Endothelial cell of umbilical vein (primary cell): ENCODE measurements at regions not wholly inside any gene's neighbourhood (a gene's known extent, or its start where the extent isn't known, plus 50 kb on each side); places are given as distances from the start of the nearest gene placed in this dataset.
"Not testable (repeated sequence)": the region's sequence is repeated elsewhere in the genome, so short reads cannot be mapped to it uniquely, and the experiment has no call there.

Source experiments
- BruUV-seq: library from RNA; stranded (reverse); fragments of 400-500 nt; replicated peaks from 2 replicates; lab custom pipeline; 2021; lab: Mats Ljungman, UMichigan
- CTCF ChIA-PET: fragments of 300-600, 350-600 bp; sonication (Branson Sonifier 250); formaldehyde crosslinking; loops from one replicate; lab custom pipeline; 2021; ENCODE audit warnings: antibody characterized with exemption, inconsistent platforms; lab: Charles Lee
- POLR2A ChIA-PET: fragments of 300-600, 350-600 bp; sonication (Branson Sonifier 250); formaldehyde crosslinking; loops from one replicate; lab custom pipeline; 2021; ENCODE audit warnings: antibody characterized with exemption, inconsistent platforms; lab: Charles Lee
- DNase-seq: peaks from one replicate; pipeline ENCODE4 v3.0.0-alpha.2; 2011; ENCODE audit warnings: low read depth, low spot score
- FAIRE-seq: peaks from 2 replicates; lab custom pipeline; 2011; peaks lifted over from hg19 to GRCh38; lab: Jason Lieb, UNC
- H2AFZ ChIP-seq: 2 replicates; pipeline ENCODE4 v1.6.0; 2012; ENCODE audit warnings: low read depth, low read length, control low read depth, inconsistent platforms
- H3K27ac ChIP-seq: 2 replicates; pipeline ENCODE4 v1.5.1; 2011; ENCODE audit warnings: low read depth, mild to moderate bottlenecking, control low read depth, low read length, moderate library complexity; ENCODE audit not compliant: insufficient read depth
- H3K27me3 ChIP-seq, 2 experiments: 2 replicates each; pipeline versions ENCODE4 v1.6.0 to v1.6.1; 2011; ENCODE audit warnings: low read length in 2 of 2, mixed read lengths in 1 of 2; ENCODE audit not compliant: control insufficient read depth in 2 of 2, insufficient read depth in 2 of 2
- H3K36me3 ChIP-seq, 2 experiments: 2 replicates in 1 of 2; 3 replicates in 1 of 2; pipeline ENCODE4 v1.5.1; 2011; ENCODE audit warnings: low read length in 2 of 2, mild to moderate bottlenecking in 1 of 2, moderate library complexity in 1 of 2; ENCODE audit not compliant: control insufficient read depth in 2 of 2, insufficient read depth in 2 of 2; ENCODE audit errors: extremely low read depth in 1 of 2
- H3K4me1 ChIP-seq: 3 replicates; pipeline ENCODE4 v1.5.1; 2011; ENCODE audit warnings: mild to moderate bottlenecking, low read length; ENCODE audit not compliant: control insufficient read depth, insufficient read depth; ENCODE audit errors: extremely low read depth
- H3K4me2 ChIP-seq: 2 replicates; pipeline ENCODE4 v1.6.1; 2011; ENCODE audit warnings: low read length, control low read depth, mixed read lengths; ENCODE audit not compliant: insufficient read depth
- H3K4me3 ChIP-seq, 3 experiments: fragments of 200-600 bp in 1 of 3; sonication (generic), shearing (Covaris generic) in 1 of 3; replicated peaks in 1 of 3; 2 replicates each; pipeline ENCODE4 v1.5.1; 2011 to 2016; ENCODE audit warnings: control low read depth in 3 of 3, low read length in 3 of 3, mild to moderate bottlenecking in 2 of 3, inconsistent platforms in 1 of 3, low read depth in 1 of 3, moderate library complexity in 1 of 3; ENCODE audit not compliant: insufficient read depth in 1 of 3
- H3K79me2 ChIP-seq: 2 replicates; pipeline ENCODE4 v1.6.0; 2012; ENCODE audit warnings: low read length, inconsistent platforms; ENCODE audit not compliant: control insufficient read depth, insufficient read depth
- H3K9ac ChIP-seq: replicated peaks from 2 replicates; pipeline ENCODE3; 2011; ENCODE audit warnings: low read length, control low read depth; ENCODE audit not compliant: insufficient read depth; ENCODE audit errors: extremely low read depth
- H3K9me1 ChIP-seq: replicated peaks from 3 replicates; pipeline ENCODE4 v1.6.0; 2011; ENCODE audit warnings: mild to moderate bottlenecking, low read length; ENCODE audit not compliant: control insufficient read depth, insufficient read depth; ENCODE audit errors: extremely low read depth
- H3K9me3 ChIP-seq: replicated peaks from 2 replicates; pipeline ENCODE4 v1.5.1; 2012; ENCODE audit warnings: low read length, inconsistent platforms; ENCODE audit not compliant: control insufficient read depth, insufficient read depth
- H4K20me1 ChIP-seq: replicated peaks from 2 replicates; pipeline ENCODE3; 2011; ENCODE audit warnings: mild to moderate bottlenecking, low read length; ENCODE audit not compliant: control insufficient read depth, insufficient read depth; ENCODE audit errors: extremely low read depth
- CTCF ChIP-seq, 2 donors: IDR thresholded peaks; 1 replicate in 1 of 2; 2 replicates in 1 of 2; pipeline ENCODE4 v1.5.1; 2011; ENCODE audit warnings: low read length in 2 of 2, mild to moderate bottlenecking in 2 of 2, moderate library complexity in 2 of 2, control low read depth in 1 of 2, inconsistent platforms in 1 of 2, low read depth in 1 of 2; ENCODE audit not compliant: insufficient read depth in 1 of 2; ENCODE audit errors: extremely low read depth in 1 of 2
- EZH2 ChIP-seq: IDR thresholded peaks from 2 replicates; pipeline ENCODE4 v1.6.1; 2012; ENCODE audit warnings: borderline replicate concordance, low read depth, mild to moderate bottlenecking, moderate library complexity, low read length, inconsistent platforms; ENCODE audit not compliant: severe bottlenecking
- FOS ChIP-seq: IDR thresholded peaks from 2 replicates; pipeline ENCODE4 v1.6.1; 2011; ENCODE audit warnings: mild to moderate bottlenecking, low read length, moderate library complexity, borderline replicate concordance; ENCODE audit not compliant: insufficient read depth
- GATA2 ChIP-seq: IDR thresholded peaks from 2 replicates; pipeline ENCODE4 v1.7.0; 2011; ENCODE audit warnings: low read depth, mild to moderate bottlenecking, moderate library complexity, mixed read lengths, low read length; ENCODE audit not compliant: insufficient read length, insufficient read depth
- JUN ChIP-seq: IDR thresholded peaks from 2 replicates; pipeline ENCODE4 v1.6.1; 2011; ENCODE audit warnings: borderline replicate concordance, low read depth; ENCODE audit not compliant: insufficient read length, insufficient read depth
- MAX ChIP-seq: IDR thresholded peaks from 2 replicates; pipeline ENCODE4 v1.6.1; 2011; ENCODE audit not compliant: insufficient read depth, insufficient read length
- MYC ChIP-seq: IDR thresholded peaks from one replicate; pipeline ENCODE4 v1.6.1; 2011; ENCODE audit warnings: mild to moderate bottlenecking, low read depth, low read length
- POLR2A ChIP-seq: IDR thresholded peaks from 2 replicates; pipeline ENCODE4 v1.6.1; 2012; ENCODE audit warnings: low read depth, mild to moderate bottlenecking, control low read depth, low read length
- POLR2AphosphoS5 ChIP-seq: IDR thresholded peaks from 2 replicates; pipeline ENCODE4 v1.6.1; 2012; ENCODE audit warnings: low read depth, mild to moderate bottlenecking, control low read depth, low read length, moderate library complexity; ENCODE audit not compliant: insufficient read depth
- dilution Hi-C: fragments of 300-500 bp; cut with MboI; formaldehyde crosslinking; loops from one replicate; pipeline ENCODE4 v1.15.0; 2019; ENCODE audit warnings: low sequenced_read_pairs; ENCODE audit not compliant: extremely low pct_ligation_motif_present
- intact Hi-C: fragments of 100-400 bp; cut with micrococcal nuclease; formaldehyde crosslinking; loops from one replicate; pipeline ENCODE4 v1.10.0; 2022

DNA sequence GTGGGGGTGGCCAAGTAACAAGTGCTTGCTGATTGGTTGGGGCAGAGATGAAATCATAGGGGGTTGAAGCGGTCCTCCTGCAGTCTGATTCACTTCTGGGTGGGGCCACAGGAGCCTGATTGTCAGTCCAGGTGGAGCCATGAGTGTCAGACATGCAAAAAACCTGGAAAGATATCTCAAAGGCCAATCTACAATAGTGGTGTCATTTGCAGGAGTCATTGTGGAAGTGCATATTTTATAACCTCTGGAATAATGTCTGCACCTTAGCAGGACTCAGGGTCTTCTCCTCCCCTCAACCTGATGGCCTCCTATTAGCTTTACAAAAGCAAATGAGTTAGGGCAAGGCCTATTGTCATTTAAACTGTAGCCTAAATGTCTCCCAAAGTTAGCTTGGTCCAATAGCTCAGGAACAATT lies 241.4 kb downstream of the NUAK1 start:
- Histone ChIP-seq H3K79me2 (no peaks in the 10 kb centered on the region), H3K36me3 (no peaks in the 10 kb centered on the region), H2AFZ (no peak overlapping the region), H3K9me3 (no peaks in the 10 kb centered on the region), H3K4me2 (no peak overlapping the region), H3K4me3 (no peak overlapping the region), H4K20me1 (no peaks in the 10 kb centered on the region), H3K4me1 (no peaks in the 10 kb centered on the region), H3K9ac (no peak overlapping the region), H3K9me1 (no peaks in the 10 kb centered on the region), H3K27ac (no peak overlapping the region), H3K27me3 (peaks cover 0 to 7% of the 10 kb centered on the region in 2 experiments)
- intact Hi-C loops = no loop called here
- no peak for FAIRE-seq
- POLR2A ChIA-PET = no interaction called here
- TF ChIP-seq GATA2 (no peak), MYC (no peak), POLR2AphosphoS5 (no peak), JUN (no peak), MAX (no peak), CTCF (IDR thresholded peaks at IDR 0.05; ENCODE audit: extremely low read depth in 1 of 2, insufficient read depth in 1 of 2, low read depth in 1 of 2, low read length in 2 of 2) (no peak), EZH2 (no peak), POLR2A (no peak), FOS (no peak)
- dilution Hi-C loops = no loop called here
- CTCF ChIA-PET = interaction anchor here (0.9 kb wide), 1 partner anchor 12 kb away, joined by 3 read pairs; no protein-coding TSS in a partner anchor
- no TSS peak for BruUV-seq
- no peak for DNase-seq

DNA sequence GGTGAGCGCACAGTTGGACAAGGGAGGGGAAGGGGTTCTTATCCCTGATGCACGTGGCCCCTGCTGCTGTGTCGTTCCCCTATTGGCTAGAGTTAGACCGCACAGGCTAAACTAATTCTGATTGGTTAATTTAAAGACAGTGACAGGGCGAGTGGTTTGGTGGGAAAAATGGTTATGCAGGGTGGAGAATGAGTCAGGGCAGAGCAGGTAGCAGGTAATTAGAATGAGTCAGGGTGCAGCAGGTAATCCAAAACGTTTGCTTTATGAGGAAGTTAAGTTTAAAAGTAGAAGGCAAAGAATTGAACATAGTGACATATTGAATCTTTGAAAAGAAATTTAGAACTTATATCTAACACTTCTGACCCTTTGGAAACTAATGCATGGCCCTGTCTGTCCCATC lies 240.5 kb downstream of the NUAK1 start:
- not testable (repeated sequence) for H3K36me3 ChIP-seq, H3K27ac ChIP-seq, FAIRE-seq

More for the DNA sequence above, 240.5 kb downstream of the NUAK1 start:
- dilution Hi-C loops, H3K27me3 ChIP-seq, H3K4me2 ChIP-seq, H3K9me3 ChIP-seq, H3K9ac ChIP-seq, POLR2A ChIA-PET, BruUV-seq, H2AFZ ChIP-seq, H3K79me2 ChIP-seq, H3K9me1 ChIP-seq, CTCF ChIA-PET, H4K20me1 ChIP-seq, DNase-seq, H3K4me1 ChIP-seq, intact Hi-C loops, H3K4me3 ChIP-seq: not testable (repeated sequence)
